A673 (cell line): ENCODE measurements at regions not wholly inside any gene's neighbourhood (a gene's known extent, or its start where the extent isn't known, plus 50 kb on each side); places are given as distances from the start of the nearest gene placed in this dataset.

Experiments
- BruUV-seq: library from RNA; stranded (reverse); fragments of 400-500 nt; replicated peaks from 2 replicates; lab custom pipeline; 2021; lab: Mats Ljungman, UMichigan
- CTCF ChIA-PET: fragments of 300-600 bp; sonication (Branson Sonifier 250); formaldehyde crosslinking; loops from one replicate; lab custom pipeline; 2022; ENCODE audit warnings: antibody characterized with exemption; lab: Charles Lee
- POLR2A ChIA-PET: fragments of 300-600 bp; sonication (Branson Sonifier 250); formaldehyde crosslinking; loops from one replicate; lab custom pipeline; 2022; ENCODE audit warnings: antibody characterized with exemption; ENCODE audit not compliant: low non-redundant PET; lab: Charles Lee
- DNase-seq: peaks from one replicate; pipeline ENCODE4 v3.0.0-alpha.2; 2015; ENCODE audit warnings: low spot score
- H3K27ac ChIP-seq: fragments of 200-600 bp; sonication (generic); 2 replicates; pipeline ENCODE4 v1.5.1; 2016; ENCODE audit warnings: mixed run types, low read depth, mild to moderate bottlenecking, mixed read lengths, antibody characterized with exemption, low read length; ENCODE audit not compliant: poor library complexity, severe bottlenecking
- H3K27me3 ChIP-seq: fragments of 200-600 bp; sonication (generic); replicated peaks from 2 replicates; pipeline ENCODE4 v1.6.1; 2017; ENCODE audit warnings: mixed run types, low read depth, mild to moderate bottlenecking, mixed read lengths, antibody characterized with exemption, low read length; ENCODE audit not compliant: insufficient read depth, poor library complexity
- H3K36me3 ChIP-seq: fragments of 200-600 bp; sonication (generic); 2 replicates; pipeline ENCODE4 v1.6.1; 2016; ENCODE audit warnings: mixed run types, mild to moderate bottlenecking, mixed read lengths, antibody characterized with exemption, low read length; ENCODE audit not compliant: insufficient read depth, poor library complexity, severe bottlenecking
- H3K4me1 ChIP-seq: fragments of 200-600 bp; sonication (generic); 2 replicates; pipeline ENCODE4 v1.6.1; 2017; ENCODE audit warnings: mixed run types, mild to moderate bottlenecking, mixed read lengths, antibody characterized with exemption, low read length; ENCODE audit not compliant: insufficient read depth, poor library complexity, severe bottlenecking
- H3K4me3 ChIP-seq: fragments of 200-600 bp; sonication (generic); 2 replicates; pipeline ENCODE4 v1.5.1; 2016; ENCODE audit warnings: low read depth, mixed run types, mild to moderate bottlenecking, mixed read lengths, low read length; ENCODE audit not compliant: poor library complexity, severe bottlenecking
- H3K9me3 ChIP-seq: fragments of 200-600 bp; sonication (generic); 2 replicates; pipeline ENCODE4 v1.6.1; 2016; ENCODE audit warnings: mixed run types, low read depth, mild to moderate bottlenecking, mixed read lengths, antibody characterized with exemption, low read length; ENCODE audit not compliant: poor library complexity, severe bottlenecking
- CTCF ChIP-seq: fragments of 300-800, 200-600 bp; sonication (generic); conservative IDR thresholded peaks from 2 replicates; pipeline ENCODE4 v1.5.1; 2017; ENCODE audit warnings: low read depth, mild to moderate bottlenecking, antibody characterized with exemption, low read length, moderate library complexity, mixed read lengths
- EZH2 ChIP-seq: fragments of 200-600 bp; sonication (generic); IDR thresholded peaks from 2 replicates; pipeline ENCODE4 v1.6.1; 2017; ENCODE audit warnings: borderline replicate concordance, low read depth, mild to moderate bottlenecking, mixed read lengths, antibody characterized with exemption, low read length; ENCODE audit not compliant: poor library complexity, severe bottlenecking
- intact Hi-C: fragments of 100-400 bp; cut with micrococcal nuclease; formaldehyde crosslinking; loops from one replicate; pipeline ENCODE4 v1.10.0; 2022; ENCODE audit not compliant: unreplicated experiment

- no peak for DNase-seq
- no peak overlapping the region for H3K4me3 ChIP-seq
- no peak overlapping the region for H3K27ac ChIP-seq
- no peak for TF ChIP-seq EZH2
- no peak for TF ChIP-seq CTCF
- H3K9me3 ChIP-seq: no peaks in the 10 kb centered on the region
- ChIA-PET CTCF (no interaction called here), POLR2A (no interaction called here)
- intact Hi-C loops: no loop called here
- no peaks in the 10 kb centered on the region for H3K4me1 ChIP-seq
- no peaks in the 10 kb centered on the region for H3K27me3 ChIP-seq
- no peaks in the 10 kb centered on the region for H3K36me3 ChIP-seq
- no TSS peak for BruUV-seq
These were observed 59.1 kb upstream of the DAPL1 start for GRCh38 chr2:158735822-158736580.

- ChIA-PET CTCF (no interaction called here), POLR2A (no interaction called here)
- Histone ChIP-seq H3K4me1 (no peaks in the 10 kb centered on the region), H3K4me3 (no peak overlapping the region), H3K9me3 (no peaks in the 10 kb centered on the region), H3K27ac (no peak overlapping the region), H3K27me3 (no peaks in the 10 kb centered on the region), H3K36me3 (no peaks in the 10 kb centered on the region)
- BruUV-seq: no TSS peak
- no peak for TF ChIP-seq EZH2
- TF ChIP-seq CTCF: no peak
- DNase-seq: no peak
- intact Hi-C loops: no loop called here
These were observed 56.8 kb upstream of the DAPL1 start for GRCh38 chr2:158738363-158738762.

GRCh38 chr2:158740127-158740526, 55.0 kb upstream of the DAPL1 start:
- Histone ChIP-seq H3K36me3 (no peaks in the 10 kb centered on the region), H3K4me3 (no peak overlapping the region), H3K27me3 (no peaks in the 10 kb centered on the region), H3K4me1 (no peaks in the 10 kb centered on the region), H3K27ac (no peak overlapping the region), H3K9me3 (no peaks in the 10 kb centered on the region)
- no peak for DNase-seq
- ChIA-PET POLR2A (interaction anchor here (0.5 kb wide), 1 partner anchor 698 kb away, joined by 14 read pairs; no protein-coding TSS in a partner anchor), CTCF (no interaction called here)
- no TSS peak for BruUV-seq
- intact Hi-C loops: no loop called here
- TF ChIP-seq CTCF (no peak), EZH2 (no peak)
